HEK293T (cell line): ENCODE measurements at regions not wholly inside any gene's neighbourhood (a gene's known extent, or its start where the extent isn't known, plus 50 kb on each side); places are given as distances from the start of the nearest gene placed in this dataset.

ENCODE experiments used
- ARNT ChIP-seq: fragments of 450-650 bp; IDR thresholded peaks from 2 replicates; pipeline ENCODE4 v1.6.1; 2017; ENCODE audit warnings: mild to moderate bottlenecking
- CTBP1 ChIP-seq: fragments of 450-650 bp; IDR thresholded peaks from 2 replicates; pipeline ENCODE4 v1.6.1; 2016; ENCODE audit warnings: borderline replicate concordance
- ELF4 ChIP-seq: fragments of 450-650 bp; IDR thresholded peaks from 2 replicates; pipeline ENCODE4 v1.6.1; 2017; ENCODE audit warnings: antibody characterized with exemption
- FOXK2 ChIP-seq: fragments of 450-650 bp; IDR thresholded peaks from 2 replicates; pipeline ENCODE4 v1.6.1; 2016; ENCODE audit warnings: mild to moderate bottlenecking
- FOXM1 ChIP-seq: fragments of 450-650 bp; IDR thresholded peaks from 2 replicates; pipeline ENCODE4 v1.6.1; 2017; ENCODE audit warnings: mild to moderate bottlenecking, borderline replicate concordance
- HDGF ChIP-seq: fragments of 450-650 bp; IDR thresholded peaks from 2 replicates; pipeline ENCODE4 v1.6.1; 2017; ENCODE audit warnings: antibody characterized with exemption, borderline replicate concordance
- L3MBTL2 ChIP-seq: fragments of 450-650 bp; conservative IDR thresholded peaks from 2 replicates; pipeline ENCODE4 v1.6.1; 2016; ENCODE audit warnings: mild to moderate bottlenecking
- SP1 ChIP-seq: fragments of 450-650 bp; IDR thresholded peaks from 2 replicates; pipeline ENCODE4 v1.6.1; 2017
- SUZ12 ChIP-seq: fragments of 450-650 bp; IDR thresholded peaks from 2 replicates; pipeline ENCODE4 v1.6.1; 2016; ENCODE audit warnings: mild to moderate bottlenecking
- TARDBP ChIP-seq: fragments of 450-650 bp; IDR thresholded peaks from 2 replicates; pipeline ENCODE4 v1.6.1; 2016
- ZNF384 ChIP-seq: fragments of 450-650 bp; IDR thresholded peaks from 2 replicates; pipeline ENCODE4 v1.6.1; 2016

DNA sequence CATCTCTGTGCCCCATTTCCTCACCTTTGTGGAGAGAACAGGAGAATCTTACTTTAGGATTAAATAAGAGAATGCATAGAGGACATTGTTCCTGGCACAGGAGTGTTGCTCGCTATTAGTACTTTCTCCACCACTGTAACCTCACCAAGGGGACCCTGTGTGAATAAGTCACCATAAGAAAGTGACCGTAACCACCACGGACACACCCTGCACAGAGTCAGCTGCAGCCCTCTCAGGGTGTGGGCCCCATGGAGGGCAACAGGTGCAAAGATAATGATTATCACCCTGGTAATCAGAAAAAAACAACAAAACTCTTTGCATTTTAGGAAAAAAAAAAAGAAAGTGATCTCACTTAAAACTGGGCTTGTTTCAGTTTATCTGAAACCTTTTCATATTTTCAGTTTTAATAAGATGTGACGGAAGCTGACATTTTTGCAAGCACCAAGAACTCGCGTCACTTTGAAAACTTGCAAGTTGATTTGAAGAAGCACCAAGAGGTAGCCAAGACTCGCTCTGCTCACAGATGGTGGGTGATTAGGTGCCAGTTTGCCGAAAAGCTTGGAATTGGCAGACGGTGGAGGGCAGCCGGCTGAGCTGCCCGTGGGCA is 87.0 kb upstream of the VRK1 start:
- TF ChIP-seq HDGF: no peak
- TF ChIP-seq FOXK2: no peak
- no peak for TF ChIP-seq FOXM1
- no peak for TF ChIP-seq ZNF384
- no peak for TF ChIP-seq SP1
- TF ChIP-seq SUZ12: no peak
- TF ChIP-seq ARNT: no peak
- no peak for TF ChIP-seq L3MBTL2
- no peak for TF ChIP-seq CTBP1
- TF ChIP-seq ELF4: no peak
- no peak for TF ChIP-seq TARDBP
